ENCODE measurements at regions not wholly inside any gene's neighbourhood (a gene's known extent, or its start where the extent isn't known, plus 50 kb on each side); places are given as distances from the start of the nearest gene placed in this dataset.
"Not testable (repeated sequence)": the region's sequence is repeated elsewhere in the genome, so short reads cannot be mapped to it uniquely, and the experiment has no call there.

DNA sequence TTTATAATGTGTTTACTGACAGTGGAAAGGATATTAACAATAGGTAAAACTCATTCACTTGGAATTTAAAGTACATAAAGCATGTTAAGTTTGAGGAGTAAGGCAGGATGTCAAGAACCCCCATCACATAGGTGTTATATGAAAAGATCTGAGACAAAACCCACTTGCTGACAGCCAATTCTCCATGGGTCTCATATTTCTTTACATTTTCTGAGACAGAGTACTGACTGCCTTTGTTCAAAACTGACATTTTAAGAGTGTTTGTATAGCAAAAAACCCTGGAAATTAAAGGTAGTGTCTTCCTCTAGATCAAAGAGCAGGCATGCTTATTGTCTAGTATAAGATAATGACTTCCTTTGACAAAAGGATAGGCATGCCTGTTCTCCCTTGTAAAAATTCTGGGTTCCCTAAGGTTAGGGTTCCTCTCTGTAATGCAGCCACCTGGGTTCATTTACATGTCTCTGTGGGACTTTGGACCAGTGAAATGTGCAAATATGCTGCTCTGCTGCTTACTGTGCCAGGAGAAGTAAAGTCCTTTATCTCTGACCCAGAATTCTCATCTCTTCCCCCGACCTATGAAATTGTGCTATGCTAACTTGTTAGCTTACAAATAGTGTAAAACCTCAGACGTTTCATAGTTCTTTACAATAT is 123.6 kb downstream of the PCDH18 start:
- RAD21 ChIA-PET (ENCODE audit: low non-redundant PET in 1 of 2, low total read pairs in 2 of 2, uncharacterized antibody in 2 of 2, unreplicated experiment in 2 of 2) = no interaction called here
- no TSS peak for BruUV-seq (replicated peaks)
- H2AFZ ChIP-seq (ENCODE audit: low read depth, low read length, poor library complexity, severe bottlenecking) = no peak overlapping the region
- no peak for TF ChIP-seq ZNF274 (IDR thresholded peaks at IDR 0.05; ENCODE audit: low read depth, low read length)
- TF ChIP-seq ELF1 (IDR thresholded peaks at IDR 0.05; ENCODE audit: borderline replicate concordance, low read depth) = no peak
- no peak for TF ChIP-seq POLR2A (IDR thresholded peaks at IDR 0.05; ENCODE audit: borderline replicate concordance, extremely low read depth, insufficient read depth, insufficient read length)
- TF ChIP-seq, protein P1, sequence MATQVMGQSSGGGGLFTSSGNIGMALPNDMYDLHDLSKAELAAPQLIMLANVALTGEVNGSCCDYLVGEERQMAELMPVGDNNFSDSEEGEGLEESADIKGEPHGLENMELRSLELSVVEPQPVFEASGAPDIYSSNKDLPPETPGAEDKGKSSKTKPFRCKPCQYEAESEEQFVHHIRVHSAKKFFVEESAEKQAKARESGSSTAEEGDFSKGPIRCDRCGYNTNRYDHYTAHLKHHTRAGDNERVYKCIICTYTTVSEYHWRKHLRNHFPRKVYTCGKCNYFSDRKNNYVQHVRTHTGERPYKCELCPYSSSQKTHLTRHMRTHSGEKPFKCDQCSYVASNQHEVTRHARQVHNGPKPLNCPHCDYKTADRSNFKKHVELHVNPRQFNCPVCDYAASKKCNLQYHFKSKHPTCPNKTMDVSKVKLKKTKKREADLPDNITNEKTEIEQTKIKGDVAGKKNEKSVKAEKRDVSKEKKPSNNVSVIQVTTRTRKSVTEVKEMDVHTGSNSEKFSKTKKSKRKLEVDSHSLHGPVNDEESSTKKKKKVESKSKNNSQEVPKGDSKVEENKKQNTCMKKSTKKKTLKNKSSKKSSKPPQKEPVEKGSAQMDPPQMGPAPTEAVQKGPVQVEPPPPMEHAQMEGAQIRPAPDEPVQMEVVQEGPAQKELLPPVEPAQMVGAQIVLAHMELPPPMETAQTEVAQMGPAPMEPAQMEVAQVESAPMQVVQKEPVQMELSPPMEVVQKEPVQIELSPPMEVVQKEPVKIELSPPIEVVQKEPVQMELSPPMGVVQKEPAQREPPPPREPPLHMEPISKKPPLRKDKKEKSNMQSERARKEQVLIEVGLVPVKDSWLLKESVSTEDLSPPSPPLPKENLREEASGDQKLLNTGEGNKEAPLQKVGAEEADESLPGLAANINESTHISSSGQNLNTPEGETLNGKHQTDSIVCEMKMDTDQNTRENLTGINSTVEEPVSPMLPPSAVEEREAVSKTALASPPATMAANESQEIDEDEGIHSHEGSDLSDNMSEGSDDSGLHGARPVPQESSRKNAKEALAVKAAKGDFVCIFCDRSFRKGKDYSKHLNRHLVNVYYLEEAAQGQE (IDR thresholded peaks at IDR 0.05; ENCODE audit: low read depth) = no peak
- TF ChIP-seq, protein P2, sequence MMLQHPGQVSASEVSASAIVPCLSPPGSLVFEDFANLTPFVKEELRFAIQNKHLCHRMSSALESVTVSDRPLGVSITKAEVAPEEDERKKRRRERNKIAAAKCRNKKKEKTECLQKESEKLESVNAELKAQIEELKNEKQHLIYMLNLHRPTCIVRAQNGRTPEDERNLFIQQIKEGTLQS (IDR thresholded peaks at IDR 0.05) = no peak
- H3K4me3 ChIP-seq (replicated peaks in 1 of 2; ENCODE audit: low read depth in 1 of 2, low read length in 2 of 2) = no peak overlapping the region
- H4K20me1 ChIP-seq (ENCODE audit: insufficient read depth) = no peaks in the 10 kb centered on the region
- H3K9me3 ChIP-seq (ENCODE audit: control insufficient read depth in 1 of 2, insufficient read depth in 1 of 2, low read depth in 1 of 2, low read length in 2 of 2) = no peaks in the 10 kb centered on the region
- H3K36me3 ChIP-seq (ENCODE audit: control insufficient read depth in 1 of 2, insufficient read depth in 2 of 2, low read length in 2 of 2) = no peaks in the 10 kb centered on the region
- DNase-seq (ENCODE audit: low read depth, low spot score) (no peak), ATAC-seq (no peak)
- POLR2A ChIA-PET = no interaction called here
- intact Hi-C loops (cut with micrococcal nuclease) = no loop called here
- no peaks in the 10 kb centered on the region for H3K79me2 ChIP-seq (ENCODE audit: insufficient read depth, low read length)
- no peak overlapping the region for H3K9ac ChIP-seq (ENCODE audit: low read length)
- no peaks in the 10 kb centered on the region for H3K27me3 ChIP-seq (ENCODE audit: insufficient read depth, low read length)
- no peak overlapping the region for H3K27ac ChIP-seq (ENCODE audit: low read depth, low read length)
- CTCF ChIA-PET = no interaction called here
- no peaks in the 10 kb centered on the region for H3K4me1 ChIP-seq (ENCODE audit: control insufficient read depth in 1 of 2, insufficient read depth in 2 of 2, low read length in 2 of 2)
- H3K9me2 ChIP-seq (ENCODE audit: insufficient read depth) = no peaks in the 10 kb centered on the region
- H3K4me2 ChIP-seq (ENCODE audit: low read length) = no peak overlapping the region

DNA sequence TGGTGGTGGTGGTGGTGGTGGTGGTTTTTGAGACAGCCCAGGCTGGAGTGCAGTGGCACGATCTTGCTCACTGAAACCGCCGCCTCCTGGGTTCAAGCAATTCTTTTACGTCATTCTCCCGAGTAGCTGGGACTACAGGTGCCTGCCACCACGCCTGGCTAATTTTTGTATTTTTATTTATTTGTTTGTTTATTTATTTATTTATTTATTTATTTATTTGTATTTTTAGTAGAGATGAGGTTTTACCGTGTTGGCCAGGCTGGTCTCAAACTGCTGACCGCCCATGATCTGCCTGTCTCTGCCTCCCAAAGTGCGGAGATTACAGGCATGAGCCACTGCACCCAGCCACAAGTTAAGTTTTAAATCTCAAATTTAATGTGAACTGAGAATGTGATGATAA is 126.5 kb downstream of the PCDH18 start:
- H3K9me2 ChIP-seq (ENCODE audit: insufficient read depth) = not testable (repeated sequence)

More for the DNA sequence above, 126.5 kb downstream of the PCDH18 start:
- POLR2A ChIA-PET; DNase-seq (ENCODE audit: low read depth, low spot score); H3K27ac ChIP-seq (ENCODE audit: low read depth, low read length); CTCF ChIA-PET; H3K27me3 ChIP-seq (ENCODE audit: insufficient read depth, low read length); ATAC-seq; H3K9me3 ChIP-seq (ENCODE audit: control insufficient read depth in 1 of 2, insufficient read depth in 1 of 2, low read depth in 1 of 2, low read length in 2 of 2); H3K9ac ChIP-seq (ENCODE audit: low read length); intact Hi-C loops (cut with micrococcal nuclease); BruUV-seq (replicated peaks); H3K4me1 ChIP-seq (ENCODE audit: control insufficient read depth in 1 of 2, insufficient read depth in 2 of 2, low read length in 2 of 2); H2AFZ ChIP-seq (ENCODE audit: low read depth, low read length, poor library complexity, severe bottlenecking); H3K36me3 ChIP-seq (ENCODE audit: control insufficient read depth in 1 of 2, insufficient read depth in 2 of 2, low read length in 2 of 2); H3K79me2 ChIP-seq (ENCODE audit: insufficient read depth, low read length); H4K20me1 ChIP-seq (ENCODE audit: insufficient read depth); H3K4me3 ChIP-seq (replicated peaks in 1 of 2; ENCODE audit: low read depth in 1 of 2, low read length in 2 of 2); H3K4me2 ChIP-seq (ENCODE audit: low read length); RAD21 ChIA-PET (ENCODE audit: low non-redundant PET in 1 of 2, low total read pairs in 2 of 2, uncharacterized antibody in 2 of 2, unreplicated experiment in 2 of 2): not testable (repeated sequence)

All from HCT116 (cell line).